Neural progenitor cell (in vitro differentiated cells): ENCODE measurements at regions not wholly inside any gene's neighbourhood (a gene's known extent, or its start where the extent isn't known, plus 50 kb on each side); places are given as distances from the start of the nearest gene placed in this dataset.
"Not testable (repeated sequence)": the region's sequence is repeated elsewhere in the genome, so short reads cannot be mapped to it uniquely, and the experiment has no call there.

Experiments
- DNase-seq: peaks from one replicate; pipeline ENCODE4 v3.0.0-alpha.2; 2016; ENCODE audit warnings: low spot score
- H2AFZ ChIP-seq: fragments of 200-600 bp; sonication (generic); replicated peaks from 2 replicates; pipeline ENCODE4 v1.6.1; 2016; ENCODE audit warnings: antibody characterized with exemption
- H3F3A ChIP-seq: fragments of 200-600 bp; sonication (generic); 2 replicates; pipeline ENCODE4 v1.6.1; 2016; ENCODE audit warnings: antibody characterized with exemption, low read depth
- H3K27ac ChIP-seq: fragments of 200-600 bp; sonication (generic); 2 replicates; pipeline ENCODE4 v1.5.1; 2016; ENCODE audit warnings: mild to moderate bottlenecking
- H3K27me3 ChIP-seq: fragments of 200-600 bp; sonication (generic); 2 replicates; pipeline ENCODE4 v1.6.1; 2016; ENCODE audit warnings: mild to moderate bottlenecking, moderate library complexity
- H3K36me3 ChIP-seq: fragments of 200-600 bp; sonication (generic); 2 replicates; pipeline ENCODE4 v1.5.1; 2016
- H3K4me1 ChIP-seq: fragments of 200-600 bp; sonication (generic); 2 replicates; pipeline ENCODE4 v1.6.1; 2016; ENCODE audit warnings: mixed run types
- H3K4me2 ChIP-seq: fragments of 200-600 bp; sonication (generic); 2 replicates; pipeline ENCODE4 v1.6.1; 2016
- H3K4me3 ChIP-seq: fragments of 200-600 bp; sonication (generic); 2 replicates; pipeline ENCODE4 v1.5.1; 2016
- H3K79me2 ChIP-seq: fragments of 200-600 bp; sonication (generic); 2 replicates; pipeline ENCODE4 v1.6.1; 2016; ENCODE audit warnings: low read depth
- H3K9ac ChIP-seq: fragments of 200-600 bp; sonication (generic); 2 replicates; pipeline ENCODE4 v1.6.1; 2016
- H3K9me3 ChIP-seq: fragments of 200-600 bp; sonication (generic); 2 replicates; pipeline ENCODE4 v1.5.1; 2016; ENCODE audit warnings: low read depth
- H4K20me1 ChIP-seq: fragments of 200-600 bp; sonication (generic); 2 replicates; pipeline ENCODE4 v1.6.1; 2016; ENCODE audit warnings: low read depth
- H3K27ac Mint-ChIP-seq: 3 replicates; pipeline ENCODE4 v1.8.0; 2021; ENCODE audit warnings: mixed read lengths
- H3K27me3 Mint-ChIP-seq: 2 replicates; pipeline ENCODE4 v1.8.0; 2022; ENCODE audit warnings: low read depth, mild to moderate bottlenecking, inconsistent platforms, moderate library complexity, mixed read lengths; ENCODE audit not compliant: insufficient read depth
- H3K36me3 Mint-ChIP-seq: 3 replicates; pipeline ENCODE4 v1.8.0; 2021; ENCODE audit warnings: mixed read lengths
- H3K4me1 Mint-ChIP-seq: 3 replicates; pipeline ENCODE4 v1.8.0; 2021; ENCODE audit warnings: mixed read lengths
- H3K4me3 Mint-ChIP-seq: 3 replicates; pipeline ENCODE4 v1.8.0; 2021; ENCODE audit warnings: mild to moderate bottlenecking, moderate library complexity, mixed read lengths
- H3K9me3 Mint-ChIP-seq: 3 replicates; pipeline ENCODE4 v1.8.0; 2020; ENCODE audit warnings: mixed read lengths
- EZH2 ChIP-seq: fragments of 200-600 bp; sonication (generic); IDR thresholded peaks from 2 replicates; pipeline ENCODE4 v1.6.1; 2017; ENCODE audit warnings: antibody characterized with exemption, mild to moderate bottlenecking, moderate library complexity
- EZH2phosphoT487 ChIP-seq: fragments of 200-600 bp; sonication (generic); IDR thresholded peaks from 2 replicates; pipeline ENCODE4 v1.6.1; 2017; ENCODE audit warnings: antibody characterized with exemption
- TF ChIP-seq, protein P1 (sequence below): fragments of 200-600 bp; sonication (generic); IDR thresholded peaks from 2 replicates; pipeline ENCODE4 v1.5.1; 2017; ENCODE audit warnings: antibody characterized with exemption, mild to moderate bottlenecking

GRCh38 chrX:96480081-96480480 lies 204.6 kb upstream of the DIAPH2 start:
- no peaks in the 10 kb centered on the region for H3K4me1 ChIP-seq

DNA sequence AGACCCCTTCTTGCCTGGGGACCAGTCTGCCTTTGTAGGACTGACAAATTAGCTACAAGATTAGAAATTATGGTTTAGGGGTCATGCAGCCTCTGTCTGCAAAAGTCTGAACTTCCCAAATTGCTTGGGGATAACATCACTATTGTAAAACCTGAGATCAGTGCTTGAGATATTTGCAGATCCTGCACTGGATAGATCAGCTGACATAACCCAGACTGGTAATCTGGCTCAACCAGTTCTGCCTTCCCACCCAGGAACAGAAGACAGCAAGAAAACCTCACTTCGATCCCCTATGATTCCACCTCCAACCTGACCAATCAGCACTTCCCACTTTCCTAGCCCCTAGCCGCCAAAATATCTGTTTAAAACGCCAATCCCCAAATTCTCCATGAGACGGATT lies 202.8 kb upstream of the DIAPH2 start:
- H3K27me3 ChIP-seq, result no peaks in the 10 kb centered on the region
- H3K4me2 ChIP-seq, result no peak overlapping the region
- DNase-seq, result no peak
- no peak overlapping the region for H3K27ac Mint-ChIP-seq
- TF ChIP-seq EZH2 (no peak), EZH2phosphoT487 (no peak)
- TF ChIP-seq, protein P1, sequence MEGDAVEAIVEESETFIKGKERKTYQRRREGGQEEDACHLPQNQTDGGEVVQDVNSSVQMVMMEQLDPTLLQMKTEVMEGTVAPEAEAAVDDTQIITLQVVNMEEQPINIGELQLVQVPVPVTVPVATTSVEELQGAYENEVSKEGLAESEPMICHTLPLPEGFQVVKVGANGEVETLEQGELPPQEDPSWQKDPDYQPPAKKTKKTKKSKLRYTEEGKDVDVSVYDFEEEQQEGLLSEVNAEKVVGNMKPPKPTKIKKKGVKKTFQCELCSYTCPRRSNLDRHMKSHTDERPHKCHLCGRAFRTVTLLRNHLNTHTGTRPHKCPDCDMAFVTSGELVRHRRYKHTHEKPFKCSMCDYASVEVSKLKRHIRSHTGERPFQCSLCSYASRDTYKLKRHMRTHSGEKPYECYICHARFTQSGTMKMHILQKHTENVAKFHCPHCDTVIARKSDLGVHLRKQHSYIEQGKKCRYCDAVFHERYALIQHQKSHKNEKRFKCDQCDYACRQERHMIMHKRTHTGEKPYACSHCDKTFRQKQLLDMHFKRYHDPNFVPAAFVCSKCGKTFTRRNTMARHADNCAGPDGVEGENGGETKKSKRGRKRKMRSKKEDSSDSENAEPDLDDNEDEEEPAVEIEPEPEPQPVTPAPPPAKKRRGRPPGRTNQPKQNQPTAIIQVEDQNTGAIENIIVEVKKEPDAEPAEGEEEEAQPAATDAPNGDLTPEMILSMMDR, result no peak
- H2AFZ ChIP-seq, result no peak overlapping the region
- no peaks in the 10 kb centered on the region for H4K20me1 ChIP-seq
- H3K9me3 ChIP-seq, result no peaks in the 10 kb centered on the region
- no peaks in the 10 kb centered on the region for H3K36me3 ChIP-seq
- H3K9ac ChIP-seq, result no peak overlapping the region
- no peak overlapping the region for H3K4me3 Mint-ChIP-seq
- H3K9me3 Mint-ChIP-seq, result no peaks in the 10 kb centered on the region
- H3K36me3 Mint-ChIP-seq, result no peaks in the 10 kb centered on the region
- H3K4me1 Mint-ChIP-seq, result peaks cover 5% of the 10 kb centered on the region
- H3K79me2 ChIP-seq, result no peaks in the 10 kb centered on the region
- H3K27me3 Mint-ChIP-seq, result no peaks in the 10 kb centered on the region
- no peaks in the 10 kb centered on the region for H3F3A ChIP-seq
- H3K4me1 ChIP-seq, result no peaks in the 10 kb centered on the region
- no peak overlapping the region for H3K27ac ChIP-seq
- H3K4me3 ChIP-seq, result no peak overlapping the region

More at GRCh38 chrX:96480081-96480480, 204.6 kb upstream of the DIAPH2 start:
- Histone ChIP-seq H3K27me3 (no peaks in the 10 kb centered on the region), H3K27ac (no peak overlapping the region), H3K36me3 (no peaks in the 10 kb centered on the region), H3K4me2 (no peak overlapping the region), H3K4me3 (no peak overlapping the region), H2AFZ (no peak overlapping the region), H3K9ac (no peak overlapping the region), H3F3A (no peaks in the 10 kb centered on the region), H3K79me2 (no peaks in the 10 kb centered on the region), H3K9me3 (no peaks in the 10 kb centered on the region), H4K20me1 (no peaks in the 10 kb centered on the region)
- no peak overlapping the region for H3K4me3 Mint-ChIP-seq
- no peaks in the 10 kb centered on the region for H3K36me3 Mint-ChIP-seq
- no peaks in the 10 kb centered on the region for H3K27me3 Mint-ChIP-seq
- no peaks in the 10 kb centered on the region for H3K9me3 Mint-ChIP-seq
- H3K4me1 Mint-ChIP-seq, result peaks cover 5% of the 10 kb centered on the region
- H3K27ac Mint-ChIP-seq, result no peak overlapping the region
- DNase-seq, result no peak
- TF ChIP-seq EZH2, result no peak
- TF ChIP-seq EZH2phosphoT487, result no peak
- TF ChIP-seq, protein P1, result no peak

DNA sequence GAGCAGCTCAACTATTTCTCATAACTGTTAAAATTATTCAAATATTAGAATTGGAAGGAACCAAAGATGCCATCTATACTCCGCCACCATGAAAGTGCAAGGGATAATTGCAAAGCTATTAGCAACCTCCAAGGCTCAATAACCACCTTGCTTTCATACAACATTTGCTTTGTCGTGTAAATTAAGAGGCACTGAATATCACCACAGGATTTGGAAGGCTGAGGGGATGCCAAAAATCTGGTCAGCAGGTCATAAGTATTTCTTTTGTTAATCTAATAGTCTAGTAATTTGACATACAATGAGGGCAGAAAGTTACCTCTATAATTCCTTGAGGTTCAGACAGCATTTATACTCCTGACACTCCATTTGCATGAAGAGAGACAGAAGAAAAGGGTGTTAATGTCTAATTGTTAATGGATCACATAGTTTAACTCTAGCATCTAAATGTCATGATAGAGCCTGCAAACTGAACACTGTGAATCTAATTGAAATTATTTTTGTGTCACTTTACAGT lies 200.9 kb upstream of the DIAPH2 start:
- no peak overlapping the region for H3K27ac Mint-ChIP-seq
- H3K4me2 ChIP-seq, result no peak overlapping the region
- H3K9me3 ChIP-seq, result no peaks in the 10 kb centered on the region
- H3K4me3 Mint-ChIP-seq, result no peak overlapping the region
- H3K9ac ChIP-seq, result no peak overlapping the region
- DNase-seq, result no peak
- no peaks in the 10 kb centered on the region for H3K36me3 ChIP-seq
- no peaks in the 10 kb centered on the region for H3F3A ChIP-seq
- H3K4me3 ChIP-seq, result no peak overlapping the region
- H3K79me2 ChIP-seq, result no peaks in the 10 kb centered on the region
- TF ChIP-seq EZH2, result no peak
- TF ChIP-seq EZH2phosphoT487, result peak; percentile 46
- TF ChIP-seq, protein P1, result no peak
- no peaks in the 10 kb centered on the region for H3K27me3 ChIP-seq
- H3K9me3 Mint-ChIP-seq, result peaks cover 2% of the 10 kb centered on the region
- no peaks in the 10 kb centered on the region for H3K4me1 ChIP-seq
- H2AFZ ChIP-seq, result no peak overlapping the region
- no peaks in the 10 kb centered on the region for H3K36me3 Mint-ChIP-seq
- H3K4me1 Mint-ChIP-seq, result peaks cover 5% of the 10 kb centered on the region
- peaks cover 3% of the 10 kb centered on the region for H3K27me3 Mint-ChIP-seq
- no peak overlapping the region for H3K27ac ChIP-seq
- H4K20me1 ChIP-seq, result no peaks in the 10 kb centered on the region

DNA sequence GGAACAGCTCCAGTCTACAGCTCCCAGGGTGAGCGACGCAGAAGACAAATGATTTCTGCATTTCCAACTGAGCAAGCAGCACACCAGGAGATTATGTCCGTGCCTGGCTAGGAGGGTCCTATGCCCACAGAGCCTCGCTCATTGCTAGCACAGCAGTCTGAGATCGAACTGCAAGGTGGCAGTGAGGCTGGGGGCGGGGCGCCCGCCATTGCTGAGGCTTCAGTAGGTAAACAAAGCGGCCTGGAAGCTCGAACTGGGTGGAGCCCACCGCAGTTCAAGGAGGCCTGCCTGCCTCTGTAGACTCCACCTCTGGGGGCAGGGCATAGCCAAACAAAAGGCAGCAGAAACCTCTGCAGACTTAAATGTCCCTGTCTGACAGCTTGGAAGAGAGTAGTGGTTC lies 198.0 kb upstream of the DIAPH2 start:
- not testable (repeated sequence) for H3K79me2 ChIP-seq

More for the DNA sequence above, 198.0 kb upstream of the DIAPH2 start:
- H3K27me3 ChIP-seq, H3K4me3 ChIP-seq, H3K36me3 Mint-ChIP-seq, H2AFZ ChIP-seq, H4K20me1 ChIP-seq, H3K27ac Mint-ChIP-seq, H3F3A ChIP-seq, H3K4me1 ChIP-seq, H3K4me2 ChIP-seq, H3K9me3 Mint-ChIP-seq, H3K9me3 ChIP-seq, H3K36me3 ChIP-seq, DNase-seq, H3K4me3 Mint-ChIP-seq, H3K27me3 Mint-ChIP-seq, H3K27ac ChIP-seq, H3K4me1 Mint-ChIP-seq, H3K9ac ChIP-seq: not testable (repeated sequence)
